ENCODE measurements at regions not wholly inside any gene's neighbourhood (a gene's known extent, or its start where the extent isn't known, plus 50 kb on each side); places are given as distances from the start of the nearest gene placed in this dataset.
A peak's percentile ranks its signal among the peaks of the same experiment; 100 is the strongest.

DNA sequence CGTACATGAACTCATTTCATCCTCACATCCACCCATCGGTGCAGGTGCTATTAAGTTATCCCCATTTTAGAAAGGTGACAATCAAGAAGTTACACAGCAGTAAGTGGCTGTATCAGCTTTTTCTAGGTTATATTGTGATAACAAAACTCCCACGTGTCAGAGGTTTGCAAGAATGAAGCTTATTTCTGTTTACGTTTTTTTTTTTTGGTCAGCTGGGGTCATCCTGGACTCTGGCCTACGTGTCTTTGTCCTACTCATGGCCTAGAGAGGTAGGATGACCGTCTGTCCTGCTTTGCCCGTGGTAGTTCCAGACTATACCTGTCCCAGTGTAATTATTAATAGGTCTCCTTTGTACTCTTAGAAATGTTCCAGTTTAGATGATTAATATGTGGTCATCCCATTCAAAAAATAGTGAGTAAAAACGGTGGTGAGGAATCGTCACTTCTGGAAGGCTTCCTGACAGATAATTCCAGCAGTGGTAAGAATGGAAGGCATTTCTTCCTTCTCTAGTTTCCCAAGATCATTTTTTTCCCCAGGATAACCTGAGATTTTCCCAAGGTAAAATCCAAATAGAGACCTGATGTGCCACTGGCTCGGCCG is 64.2 kb upstream of the KIF26B start:
- Histone ChIP-seq H3K27ac (ENCODE audit: low read length) (no peak overlapping the region), H3K27me3 (ENCODE audit: control insufficient read depth, insufficient read depth, low read length) (no peaks in the 10 kb centered on the region), H3K4me1 (ENCODE audit: control insufficient read depth, insufficient read depth, low read length) (no peaks in the 10 kb centered on the region), H3K36me3 (ENCODE audit: control insufficient read depth, insufficient read depth, low read length) (peaks cover 2% of the 10 kb centered on the region), H3K4me3 (ENCODE audit: low read length) (no peak overlapping the region), H3K9me3 (ENCODE audit: control insufficient read depth, low read depth, low read length) (no peaks in the 10 kb centered on the region)
- 87% methylated on average over 4 of the region's 11 CpGs for WGBS (ENCODE audit: insufficient coverage, low lambda C conversion rate)
- DNase-seq, result no peak

GRCh38 chr1:245087723-245088122 is 67.1 kb upstream of the KIF26B start:
- 100% methylated on average over 1 of the region's 4 CpGs for WGBS (ENCODE audit: insufficient coverage, low lambda C conversion rate)
- no peaks in the 10 kb centered on the region for H3K4me1 ChIP-seq (ENCODE audit: control insufficient read depth, insufficient read depth, low read length)
- no peak overlapping the region for H3K27ac ChIP-seq (ENCODE audit: low read length)
- no peak for DNase-seq
- H3K9me3 ChIP-seq (ENCODE audit: control insufficient read depth, low read depth, low read length), result no peaks in the 10 kb centered on the region
- no peak overlapping the region for H3K4me3 ChIP-seq (ENCODE audit: low read length)
- H3K36me3 ChIP-seq (ENCODE audit: control insufficient read depth, insufficient read depth, low read length), result peaks cover 2% of the 10 kb centered on the region
- H3K27me3 ChIP-seq (ENCODE audit: control insufficient read depth, insufficient read depth, low read length), result no peaks in the 10 kb centered on the region

GRCh38 chr1:245086389-245086969 is 68.3 kb upstream of the KIF26B start:
- Histone ChIP-seq H3K4me3 (ENCODE audit: low read length) (no peak overlapping the region), H3K9me3 (ENCODE audit: control insufficient read depth, low read depth, low read length) (no peaks in the 10 kb centered on the region), H3K4me1 (ENCODE audit: control insufficient read depth, insufficient read depth, low read length) (no peaks in the 10 kb centered on the region), H3K27me3 (ENCODE audit: control insufficient read depth, insufficient read depth, low read length) (no peaks in the 10 kb centered on the region), H3K36me3 (ENCODE audit: control insufficient read depth, insufficient read depth, low read length) (peaks cover 2% of the 10 kb centered on the region), H3K27ac (ENCODE audit: low read length) (no peak overlapping the region)
- no peak for DNase-seq
- 100% methylated on average over 1 of the region's 4 CpGs for WGBS (ENCODE audit: insufficient coverage, low lambda C conversion rate)

- Histone ChIP-seq H3K36me3 (ENCODE audit: control insufficient read depth, insufficient read depth, low read length) (no peaks in the 10 kb centered on the region), H3K27me3 (ENCODE audit: control insufficient read depth, insufficient read depth, low read length) (no peaks in the 10 kb centered on the region), H3K9me3 (ENCODE audit: control insufficient read depth, low read depth, low read length) (no peaks in the 10 kb centered on the region), H3K4me3 (ENCODE audit: low read length) (no peak overlapping the region), H3K4me1 (ENCODE audit: control insufficient read depth, insufficient read depth, low read length) (no peaks in the 10 kb centered on the region), H3K27ac (ENCODE audit: low read length) (no peak overlapping the region)
- whole genome bisulfite sequencing (ENCODE audit: insufficient coverage, low lambda C conversion rate), result no CpG with 5 or more reads among the region's 9 CpGs
- DNase-seq, result no peak
These were observed 69.2 kb upstream of the KIF26B start for GRCh38 chr1:245085508-245086095.

- Histone ChIP-seq H3K27me3 (ENCODE audit: control insufficient read depth, insufficient read depth, low read length) (no peaks in the 10 kb centered on the region), H3K9me3 (ENCODE audit: control insufficient read depth, low read depth, low read length) (no peaks in the 10 kb centered on the region), H3K27ac (ENCODE audit: low read length) (no peak overlapping the region), H3K36me3 (ENCODE audit: control insufficient read depth, insufficient read depth, low read length) (no peaks in the 10 kb centered on the region), H3K4me1 (ENCODE audit: control insufficient read depth, insufficient read depth, low read length) (no peaks in the 10 kb centered on the region), H3K4me3 (ENCODE audit: low read length) (no peak overlapping the region)
- WGBS (ENCODE audit: insufficient coverage, low lambda C conversion rate), result 100% methylated on average over 2 of the region's 7 CpGs
- no peak for DNase-seq
These were observed 70.2 kb upstream of the KIF26B start for GRCh38 chr1:245084551-245084950.

GRCh38 chr1:245079021-245079609 is 75.7 kb upstream of the KIF26B start:
- DNase-seq, result peak in 1 of 2 donors; percentile 25
- no peaks in the 10 kb centered on the region for H3K9me3 ChIP-seq (ENCODE audit: control insufficient read depth, low read depth, low read length)
- no peak overlapping the region for H3K4me3 ChIP-seq (ENCODE audit: low read length)
- H3K27me3 ChIP-seq (ENCODE audit: control insufficient read depth, insufficient read depth, low read length), result no peaks in the 10 kb centered on the region
- no peak overlapping the region for H3K27ac ChIP-seq (ENCODE audit: low read length)
- no peaks in the 10 kb centered on the region for H3K4me1 ChIP-seq (ENCODE audit: control insufficient read depth, insufficient read depth, low read length)
- no peaks in the 10 kb centered on the region for H3K36me3 ChIP-seq (ENCODE audit: control insufficient read depth, insufficient read depth, low read length)
- 80% methylated on average over 4 of the region's 9 CpGs for WGBS (ENCODE audit: insufficient coverage, low lambda C conversion rate)

DNA sequence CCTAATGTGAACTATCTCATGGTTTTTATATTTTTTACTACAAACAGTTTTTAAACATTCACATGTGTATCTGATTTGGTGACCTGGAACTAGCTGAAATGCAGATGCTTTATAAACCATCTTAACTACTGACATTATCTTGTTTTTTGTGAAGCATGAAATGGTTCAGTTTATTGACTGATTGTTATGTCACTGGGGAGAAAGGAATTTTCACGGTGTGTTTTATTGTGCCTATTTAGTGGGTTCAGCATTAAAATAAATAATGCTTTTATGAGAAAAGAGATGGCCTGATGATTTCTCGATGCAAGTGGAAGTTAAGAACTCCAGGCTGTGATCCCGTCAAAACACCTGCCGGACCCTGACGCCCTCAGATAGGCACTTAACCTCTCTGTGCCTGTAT is 79.9 kb upstream of the KIF26B start:
- 8% methylated on average over 1 of the region's 5 CpGs for WGBS (ENCODE audit: insufficient coverage, low lambda C conversion rate)

GRCh38 chr1:245074232-245074747 is 80.5 kb upstream of the KIF26B start:
- no peak overlapping the region for H3K4me3 ChIP-seq (ENCODE audit: low read length)
- H3K4me1 ChIP-seq (ENCODE audit: control insufficient read depth, insufficient read depth, low read length), result no peaks in the 10 kb centered on the region
- H3K9me3 ChIP-seq (ENCODE audit: control insufficient read depth, low read depth, low read length), result peaks cover 3% of the 10 kb centered on the region
- 5% methylated on average over 3 of the region's 6 CpGs for WGBS (ENCODE audit: insufficient coverage, low lambda C conversion rate)
- H3K27me3 ChIP-seq (ENCODE audit: control insufficient read depth, insufficient read depth, low read length), result no peaks in the 10 kb centered on the region
- H3K36me3 ChIP-seq (ENCODE audit: control insufficient read depth, insufficient read depth, low read length), result no peaks in the 10 kb centered on the region
- peak; percentile 40 to 75 for DNase-seq
- H3K27ac ChIP-seq (ENCODE audit: low read length), result peak overlapping the region; percentile 41

More for the DNA sequence above, 79.9 kb upstream of the KIF26B start:
- no peak overlapping the region for H3K27ac ChIP-seq (ENCODE audit: low read length)
- no peaks in the 10 kb centered on the region for H3K36me3 ChIP-seq (ENCODE audit: control insufficient read depth, insufficient read depth, low read length)
- H3K9me3 ChIP-seq (ENCODE audit: control insufficient read depth, low read depth, low read length), result peaks cover 3% of the 10 kb centered on the region
- H3K4me1 ChIP-seq (ENCODE audit: control insufficient read depth, insufficient read depth, low read length), result no peaks in the 10 kb centered on the region
- no peaks in the 10 kb centered on the region for H3K27me3 ChIP-seq (ENCODE audit: control insufficient read depth, insufficient read depth, low read length)
- H3K4me3 ChIP-seq (ENCODE audit: low read length), result no peak overlapping the region
- no peak for DNase-seq

DNA sequence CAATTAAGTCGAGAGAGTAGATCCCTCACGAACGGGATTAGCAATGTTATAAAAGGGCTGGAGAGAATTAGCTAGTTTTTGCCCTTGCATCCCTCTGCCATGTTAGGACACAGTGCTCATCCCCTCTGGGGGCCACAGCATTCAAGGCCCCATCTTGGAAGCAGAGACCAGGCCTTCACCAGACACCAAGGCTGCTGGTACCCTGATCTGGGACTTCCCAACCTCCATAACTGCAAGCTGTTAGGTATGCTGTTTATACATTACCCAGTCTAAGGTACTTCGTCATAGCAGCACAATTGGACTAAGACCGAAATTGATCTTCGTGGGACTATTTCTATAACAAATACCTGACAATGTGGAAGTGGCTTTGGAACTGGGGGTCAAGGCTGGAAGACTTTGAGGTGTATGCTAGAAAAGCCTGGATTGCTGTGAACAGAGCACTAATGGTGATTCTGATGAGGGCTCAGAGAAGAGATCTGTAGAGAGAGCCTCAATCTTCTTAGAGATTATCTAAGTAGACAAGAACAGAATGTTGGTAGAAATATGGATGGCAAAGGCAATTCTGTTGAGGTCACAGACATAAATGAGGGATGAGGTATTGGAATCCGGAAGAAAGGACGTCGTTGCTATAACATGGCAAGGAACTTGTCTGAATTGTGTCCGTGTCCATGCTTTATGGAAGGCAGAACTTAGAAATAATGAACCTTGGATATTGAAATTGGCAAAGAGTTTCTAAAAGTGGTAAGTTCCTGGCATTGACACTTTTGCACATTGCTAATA is 83.8 kb upstream of the KIF26B start:
- no peak overlapping the region for H3K27ac ChIP-seq (ENCODE audit: low read length)
- 100% methylated on average over 1 of the region's 10 CpGs for WGBS (ENCODE audit: insufficient coverage, low lambda C conversion rate)

GRCh38 chr1:245067257-245067656 is 87.5 kb upstream of the KIF26B start:
- no peaks in the 10 kb centered on the region for H3K36me3 ChIP-seq (ENCODE audit: control insufficient read depth, insufficient read depth, low read length)
- WGBS (ENCODE audit: insufficient coverage, low lambda C conversion rate), result 100% methylated on average over 1 of the region's 5 CpGs
- no peaks in the 10 kb centered on the region for H3K27me3 ChIP-seq (ENCODE audit: control insufficient read depth, insufficient read depth, low read length)
- no peak overlapping the region for H3K27ac ChIP-seq (ENCODE audit: low read length)
- no peak overlapping the region for H3K4me3 ChIP-seq (ENCODE audit: low read length)
- H3K9me3 ChIP-seq (ENCODE audit: control insufficient read depth, low read depth, low read length), result no peaks in the 10 kb centered on the region
- H3K4me1 ChIP-seq (ENCODE audit: control insufficient read depth, insufficient read depth, low read length), result peaks cover 3% of the 10 kb centered on the region
- no peak for DNase-seq

More for the DNA sequence above, 83.8 kb upstream of the KIF26B start:
- no peak for DNase-seq
- Histone ChIP-seq H3K27me3 (ENCODE audit: control insufficient read depth, insufficient read depth, low read length) (no peaks in the 10 kb centered on the region), H3K4me3 (ENCODE audit: low read length) (no peak overlapping the region), H3K36me3 (ENCODE audit: control insufficient read depth, insufficient read depth, low read length) (no peaks in the 10 kb centered on the region), H3K4me1 (ENCODE audit: control insufficient read depth, insufficient read depth, low read length) (no peaks in the 10 kb centered on the region), H3K9me3 (ENCODE audit: control insufficient read depth, low read depth, low read length) (peaks cover 3% of the 10 kb centered on the region)

All from large intestine (tissue), 3 donors.